ENCODE measurements at regions not wholly inside any gene's neighbourhood (a gene's known extent, or its start where the extent isn't known, plus 50 kb on each side); places are given as distances from the start of the nearest gene placed in this dataset.

- no peak for TF ChIP-seq CTCF (IDR thresholded peaks at IDR 0.05; ENCODE audit: control insufficient read depth, extremely low read depth, insufficient read depth)
- no peak overlapping the region for H3K4me3 ChIP-seq (ENCODE audit: low read depth, low read length)
- DNase-seq (ENCODE audit: low read depth) = no peak
Measured at GRCh38 chr7:156088115-156088514, 275.9 kb upstream of the SHH start.

- DNase-seq (ENCODE audit: low read depth) = no peak
- no peak for TF ChIP-seq CTCF (IDR thresholded peaks at IDR 0.05; ENCODE audit: control insufficient read depth, extremely low read depth, insufficient read depth)
- H3K4me3 ChIP-seq (ENCODE audit: low read depth, low read length) = no peak overlapping the region
Measured at GRCh38 chr7:156082048-156083040, 270.1 kb upstream of the SHH start.

- no peak overlapping the region for H3K4me3 ChIP-seq (ENCODE audit: low read depth, low read length)
- TF ChIP-seq CTCF (IDR thresholded peaks at IDR 0.05; ENCODE audit: control insufficient read depth, extremely low read depth, insufficient read depth) = no peak; the same call in 1 of the 2 replicates
- DNase-seq (ENCODE audit: low read depth) = no peak
Measured at GRCh38 chr7:156080596-156080995, 268.3 kb upstream of the SHH start.

GRCh38 chr7:156080046-156080445 is 267.8 kb upstream of the SHH start:
- no peak for DNase-seq (ENCODE audit: low read depth)
- no peak overlapping the region for H3K4me3 ChIP-seq (ENCODE audit: low read depth, low read length)
- no peak for TF ChIP-seq CTCF (IDR thresholded peaks at IDR 0.05; ENCODE audit: control insufficient read depth, extremely low read depth, insufficient read depth)

- no peak for TF ChIP-seq CTCF (IDR thresholded peaks at IDR 0.05; ENCODE audit: control insufficient read depth, extremely low read depth, insufficient read depth)
- no peak for DNase-seq (ENCODE audit: low read depth)
- no peak overlapping the region for H3K4me3 ChIP-seq (ENCODE audit: low read depth, low read length)
Measured at GRCh38 chr7:156079156-156079555, 266.9 kb upstream of the SHH start.

GRCh38 chr7:156074982-156075615 is 262.8 kb upstream of the SHH start:
- no peak for DNase-seq (ENCODE audit: low read depth)
- no peak overlapping the region for H3K4me3 ChIP-seq (ENCODE audit: low read depth, low read length)
- TF ChIP-seq CTCF (IDR thresholded peaks at IDR 0.05; ENCODE audit: control insufficient read depth, extremely low read depth, insufficient read depth) = no peak

Data from LNCaP clone FGC (cell line).